ENCODE measurements at regions not wholly inside any gene's neighbourhood (a gene's known extent, or its start where the extent isn't known, plus 50 kb on each side); places are given as distances from the start of the nearest gene placed in this dataset.

DNA sequence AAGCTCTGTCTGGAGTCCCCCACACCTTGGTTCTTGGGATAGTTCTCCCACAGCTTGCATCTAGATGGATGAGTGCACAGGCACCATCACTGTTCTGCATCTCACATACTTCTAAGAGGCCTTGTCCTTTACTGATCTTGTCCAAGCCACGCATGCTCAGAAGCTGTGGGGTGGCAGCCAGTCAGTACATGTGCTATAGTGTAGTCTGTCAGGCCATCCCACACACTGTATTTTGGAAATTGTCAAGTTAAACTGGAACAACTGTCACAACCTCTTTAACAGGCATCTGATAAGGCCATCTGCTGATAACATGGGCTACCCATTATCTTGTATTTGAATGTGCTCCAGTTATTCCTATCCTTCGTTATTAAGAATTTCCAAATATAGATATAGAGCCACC lies 296.5 kb upstream of the AZI2 start:
- Histone ChIP-seq H3K4me1 (ENCODE audit: control insufficient read depth, low read length) (no peaks in the 10 kb centered on the region), H3K9me3 (ENCODE audit: control insufficient read depth, insufficient read depth, low read length) (no peaks in the 10 kb centered on the region), H3K4me3 (ENCODE audit: low read length) (no peak overlapping the region), H3K4me2 (ENCODE audit: low read length) (no peak overlapping the region), H3K79me2 (ENCODE audit: control insufficient read depth, low read length) (no peaks in the 10 kb centered on the region), H4K20me1 (ENCODE audit: control insufficient read depth, insufficient read depth, low read depth, low read length) (no peaks in the 10 kb centered on the region), H3K27ac (ENCODE audit: low read depth, low read length) (no peak overlapping the region), H3K27me3 (ENCODE audit: control insufficient read depth, low read length) (no peaks in the 10 kb centered on the region), H3K9me2 (replicated peaks; ENCODE audit: control insufficient read depth, low read length) (no peaks in the 10 kb centered on the region), H3K36me3 (ENCODE audit: control insufficient read depth, low read length) (no peaks in the 10 kb centered on the region), H3F3A (ENCODE audit: control insufficient read depth, insufficient read depth) (no peaks in the 10 kb centered on the region)
- TF ChIP-seq, protein P1, sequence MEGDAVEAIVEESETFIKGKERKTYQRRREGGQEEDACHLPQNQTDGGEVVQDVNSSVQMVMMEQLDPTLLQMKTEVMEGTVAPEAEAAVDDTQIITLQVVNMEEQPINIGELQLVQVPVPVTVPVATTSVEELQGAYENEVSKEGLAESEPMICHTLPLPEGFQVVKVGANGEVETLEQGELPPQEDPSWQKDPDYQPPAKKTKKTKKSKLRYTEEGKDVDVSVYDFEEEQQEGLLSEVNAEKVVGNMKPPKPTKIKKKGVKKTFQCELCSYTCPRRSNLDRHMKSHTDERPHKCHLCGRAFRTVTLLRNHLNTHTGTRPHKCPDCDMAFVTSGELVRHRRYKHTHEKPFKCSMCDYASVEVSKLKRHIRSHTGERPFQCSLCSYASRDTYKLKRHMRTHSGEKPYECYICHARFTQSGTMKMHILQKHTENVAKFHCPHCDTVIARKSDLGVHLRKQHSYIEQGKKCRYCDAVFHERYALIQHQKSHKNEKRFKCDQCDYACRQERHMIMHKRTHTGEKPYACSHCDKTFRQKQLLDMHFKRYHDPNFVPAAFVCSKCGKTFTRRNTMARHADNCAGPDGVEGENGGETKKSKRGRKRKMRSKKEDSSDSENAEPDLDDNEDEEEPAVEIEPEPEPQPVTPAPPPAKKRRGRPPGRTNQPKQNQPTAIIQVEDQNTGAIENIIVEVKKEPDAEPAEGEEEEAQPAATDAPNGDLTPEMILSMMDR (IDR thresholded peaks at IDR 0.05; ENCODE audit: low read depth, low read length, poor library complexity, severe bottlenecking), result no peak

DNA sequence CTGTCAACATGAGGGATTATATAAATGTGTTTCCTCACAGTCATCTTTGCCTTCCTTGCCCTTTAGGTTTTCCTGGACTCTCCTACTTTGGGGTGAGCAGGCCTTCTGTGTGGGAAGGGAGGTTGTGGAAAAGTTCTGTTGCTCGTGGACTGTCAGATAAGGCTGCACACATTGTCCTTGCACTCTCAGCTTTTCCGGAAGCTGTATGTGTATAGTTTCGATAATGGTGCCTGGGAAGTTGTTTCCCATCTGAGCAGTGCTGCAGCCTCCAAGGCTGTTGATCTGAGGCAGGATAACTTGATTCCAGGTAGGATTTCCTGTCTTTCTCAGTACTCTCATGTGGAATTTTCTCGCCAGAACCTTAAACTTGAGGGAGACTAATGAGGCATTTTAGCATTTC lies 297.8 kb upstream of the AZI2 start:
- H3K27me3 ChIP-seq (ENCODE audit: control insufficient read depth, low read length), result no peaks in the 10 kb centered on the region
- H3K9me2 ChIP-seq (replicated peaks; ENCODE audit: control insufficient read depth, low read length), result no peaks in the 10 kb centered on the region
- no peaks in the 10 kb centered on the region for H3F3A ChIP-seq (ENCODE audit: control insufficient read depth, insufficient read depth)
- TF ChIP-seq, protein P1 (IDR thresholded peaks at IDR 0.05; ENCODE audit: low read depth, low read length, poor library complexity, severe bottlenecking), result no peak
- TF ChIP-seq EZH2phosphoT487 (IDR thresholded peaks at IDR 0.05; ENCODE audit: borderline replicate concordance, low read length), result no peak
- no peaks in the 10 kb centered on the region for H3K4me1 ChIP-seq (ENCODE audit: control insufficient read depth, low read length)
- H4K20me1 ChIP-seq (ENCODE audit: control insufficient read depth, insufficient read depth, low read depth, low read length), result no peaks in the 10 kb centered on the region
- no peaks in the 10 kb centered on the region for H3K79me2 ChIP-seq (ENCODE audit: control insufficient read depth, low read length)
- H3K27ac ChIP-seq (ENCODE audit: low read depth, low read length), result no peak overlapping the region
- H3K4me2 ChIP-seq (ENCODE audit: low read length), result no peak overlapping the region
- no peak overlapping the region for H3K4me3 ChIP-seq (ENCODE audit: low read length)
- no peaks in the 10 kb centered on the region for H3K9me3 ChIP-seq (ENCODE audit: control insufficient read depth, insufficient read depth, low read length)
- H3K36me3 ChIP-seq (ENCODE audit: control insufficient read depth, low read length), result no peaks in the 10 kb centered on the region

DNA sequence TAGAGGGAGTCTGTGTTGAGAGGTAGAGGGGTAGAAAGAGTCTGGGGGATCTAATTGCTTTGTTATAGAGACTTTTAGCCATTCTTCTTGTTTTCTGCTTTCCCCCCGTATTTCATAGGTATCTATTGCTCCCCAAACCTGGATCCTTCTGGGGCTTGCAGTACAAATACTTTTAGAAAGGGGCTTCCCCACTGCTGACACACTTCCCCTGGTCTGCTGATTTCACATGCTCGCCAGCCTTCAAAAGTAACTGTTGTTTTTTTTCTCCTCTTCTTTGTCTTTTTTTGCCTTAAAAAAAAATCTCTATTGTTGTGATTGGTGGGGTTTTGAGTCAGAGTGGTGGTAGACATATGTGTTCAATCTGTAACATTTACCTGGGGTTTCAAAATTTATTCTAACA lies 300.6 kb upstream of the AZI2 start:
- Histone ChIP-seq H4K20me1 (ENCODE audit: control insufficient read depth, insufficient read depth, low read depth, low read length) (no peaks in the 10 kb centered on the region), H3K9me2 (replicated peaks; ENCODE audit: control insufficient read depth, low read length) (no peaks in the 10 kb centered on the region), H3F3A (ENCODE audit: control insufficient read depth, insufficient read depth) (no peaks in the 10 kb centered on the region), H3K4me1 (ENCODE audit: control insufficient read depth, low read length) (no peaks in the 10 kb centered on the region), H3K27me3 (ENCODE audit: control insufficient read depth, low read length) (no peaks in the 10 kb centered on the region), H3K36me3 (ENCODE audit: control insufficient read depth, low read length) (no peaks in the 10 kb centered on the region), H3K4me3 (ENCODE audit: low read length) (no peak overlapping the region), H3K9me3 (ENCODE audit: control insufficient read depth, insufficient read depth, low read length) (no peaks in the 10 kb centered on the region), H3K4me2 (ENCODE audit: low read length) (no peak overlapping the region), H3K27ac (ENCODE audit: low read depth, low read length) (no peak overlapping the region), H3K79me2 (ENCODE audit: control insufficient read depth, low read length) (no peaks in the 10 kb centered on the region)
- TF ChIP-seq, protein P1 (IDR thresholded peaks at IDR 0.05; ENCODE audit: low read depth, low read length, poor library complexity, severe bottlenecking), result no peak
- no peak for TF ChIP-seq EZH2phosphoT487 (IDR thresholded peaks at IDR 0.05; ENCODE audit: borderline replicate concordance, low read length)

DNA sequence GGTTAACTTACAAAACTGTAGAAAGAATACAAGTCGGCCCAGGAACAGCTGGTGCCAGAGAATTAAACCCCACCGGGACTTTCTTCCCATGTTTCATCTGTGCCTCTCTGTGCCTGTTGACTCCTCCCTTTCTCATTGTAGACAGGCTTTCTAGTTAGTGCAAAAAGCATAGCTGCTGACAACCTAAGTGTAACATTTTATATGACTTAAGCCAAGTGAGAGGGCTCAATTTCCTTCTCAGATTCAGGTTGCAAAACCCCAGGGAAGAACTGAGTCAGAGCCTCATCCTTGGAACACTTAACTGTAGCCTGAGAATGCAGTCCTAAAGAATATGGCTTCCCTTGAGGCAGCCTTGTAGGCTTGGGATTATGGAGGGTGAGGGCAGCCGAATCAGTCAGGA lies 302.5 kb upstream of the AZI2 start:
- H3F3A ChIP-seq (ENCODE audit: control insufficient read depth, insufficient read depth), result no peaks in the 10 kb centered on the region
- H3K9me2 ChIP-seq (replicated peaks; ENCODE audit: control insufficient read depth, low read length), result no peaks in the 10 kb centered on the region
- no peaks in the 10 kb centered on the region for H3K36me3 ChIP-seq (ENCODE audit: control insufficient read depth, low read length)
- H3K79me2 ChIP-seq (ENCODE audit: control insufficient read depth, low read length), result no peaks in the 10 kb centered on the region
- no peak overlapping the region for H3K27ac ChIP-seq (ENCODE audit: low read depth, low read length)
- no peak overlapping the region for H3K4me2 ChIP-seq (ENCODE audit: low read length)
- no peaks in the 10 kb centered on the region for H4K20me1 ChIP-seq (ENCODE audit: control insufficient read depth, insufficient read depth, low read depth, low read length)
- no peak for TF ChIP-seq EZH2phosphoT487 (IDR thresholded peaks at IDR 0.05; ENCODE audit: borderline replicate concordance, low read length)
- TF ChIP-seq, protein P1 (IDR thresholded peaks at IDR 0.05; ENCODE audit: low read depth, low read length, poor library complexity, severe bottlenecking), result no peak
- no peaks in the 10 kb centered on the region for H3K4me1 ChIP-seq (ENCODE audit: control insufficient read depth, low read length)
- no peaks in the 10 kb centered on the region for H3K9me3 ChIP-seq (ENCODE audit: control insufficient read depth, insufficient read depth, low read length)
- no peak overlapping the region for H3K4me3 ChIP-seq (ENCODE audit: low read length)
- H3K27me3 ChIP-seq (ENCODE audit: control insufficient read depth, low read length), result no peaks in the 10 kb centered on the region

Data from DOHH2 (cell line).